ENCODE measurements at regions not wholly inside any gene's neighbourhood (a gene's known extent, or its start where the extent isn't known, plus 50 kb on each side); places are given as distances from the start of the nearest gene placed in this dataset.
"Not testable (repeated sequence)": the region's sequence is repeated elsewhere in the genome, so short reads cannot be mapped to it uniquely, and the experiment has no call there.

GRCh38 chr2:67131257-67131609, 265.9 kb upstream of the ETAA1 start:
- POLR2A ChIA-PET, result no interaction called here
- Mint-ChIP-seq H3K4me3 (no peak overlapping the region), H3K9me3 (peaks cover 1% of the 10 kb centered on the region), H3K27ac (no peak overlapping the region), H3K27me3 (no peaks in the 10 kb centered on the region), H3K4me1 (ENCODE audit: low read depth) (no peaks in the 10 kb centered on the region), H3K36me3 (ENCODE audit: low read depth) (no peaks in the 10 kb centered on the region)
- TF ChIP-seq CTCF (IDR thresholded peaks at IDR 0.05), result no peak
- CTCF ChIA-PET, result no interaction called here
- intact Hi-C loops (cut with micrococcal nuclease), result no loop called here
- ATAC-seq, result no peak
- DNase-seq, result no peak

GRCh38 chr2:67132441-67132940, 264.6 kb upstream of the ETAA1 start:
- intact Hi-C loops (cut with micrococcal nuclease); H3K4me3 Mint-ChIP-seq; H3K36me3 Mint-ChIP-seq (ENCODE audit: low read depth); CTCF ChIA-PET; DNase-seq; H3K27me3 Mint-ChIP-seq; H3K27ac Mint-ChIP-seq; H3K4me1 Mint-ChIP-seq (ENCODE audit: low read depth); ATAC-seq; H3K9me3 Mint-ChIP-seq; POLR2A ChIA-PET: not testable (repeated sequence)

GRCh38 chr2:67135208-67135607, 261.9 kb upstream of the ETAA1 start:
- Mint-ChIP-seq H3K4me3 (no peak overlapping the region), H3K4me1 (ENCODE audit: low read depth) (no peaks in the 10 kb centered on the region), H3K36me3 (ENCODE audit: low read depth) (no peaks in the 10 kb centered on the region), H3K9me3 (peaks cover 1% of the 10 kb centered on the region), H3K27ac (no peak overlapping the region), H3K27me3 (no peaks in the 10 kb centered on the region)
- ChIA-PET POLR2A (no interaction called here), CTCF (no interaction called here)
- no peak for TF ChIP-seq CTCF (IDR thresholded peaks at IDR 0.05)
- intact Hi-C loops (cut with micrococcal nuclease), result no loop called here
- no peak for DNase-seq
- ATAC-seq, result no peak

GRCh38 chr2:67137699-67138098, 259.4 kb upstream of the ETAA1 start:
- no peaks in the 10 kb centered on the region for H3K9me3 Mint-ChIP-seq
- ATAC-seq, result no peak
- H3K36me3 Mint-ChIP-seq (ENCODE audit: low read depth), result no peaks in the 10 kb centered on the region
- no peak overlapping the region for H3K27ac Mint-ChIP-seq
- CTCF ChIA-PET, result no interaction called here
- TF ChIP-seq CTCF (IDR thresholded peaks at IDR 0.05), result no peak
- POLR2A ChIA-PET, result no interaction called here
- H3K27me3 Mint-ChIP-seq, result no peaks in the 10 kb centered on the region
- H3K4me1 Mint-ChIP-seq (ENCODE audit: low read depth), result no peaks in the 10 kb centered on the region
- intact Hi-C loops (cut with micrococcal nuclease), result no loop called here
- H3K4me3 Mint-ChIP-seq, result no peak overlapping the region
- no peak for DNase-seq

- ChIA-PET CTCF (no interaction called here), POLR2A (no interaction called here)
- ATAC-seq (no peak), DNase-seq (no peak)
- Mint-ChIP-seq H3K4me3 (no peak overlapping the region), H3K27me3 (no peaks in the 10 kb centered on the region), H3K27ac (no peak overlapping the region), H3K4me1 (ENCODE audit: low read depth) (no peaks in the 10 kb centered on the region), H3K9me3 (no peaks in the 10 kb centered on the region), H3K36me3 (ENCODE audit: low read depth) (no peaks in the 10 kb centered on the region)
- intact Hi-C loops (cut with micrococcal nuclease), result no loop called here
- no peak for TF ChIP-seq CTCF (IDR thresholded peaks at IDR 0.05)
Observed at GRCh38 chr2:67142071-67142470, 255.1 kb upstream of the ETAA1 start.

GRCh38 chr2:67142741-67143140, 254.4 kb upstream of the ETAA1 start:
- no peak for TF ChIP-seq CTCF (IDR thresholded peaks at IDR 0.05)
- ChIA-PET POLR2A (no interaction called here), CTCF (no interaction called here)
- intact Hi-C loops (cut with micrococcal nuclease), result no loop called here
- no peak for DNase-seq
- no peak overlapping the region for H3K27ac Mint-ChIP-seq
- H3K9me3 Mint-ChIP-seq, result no peaks in the 10 kb centered on the region
- no peaks in the 10 kb centered on the region for H3K4me1 Mint-ChIP-seq (ENCODE audit: low read depth)
- H3K36me3 Mint-ChIP-seq (ENCODE audit: low read depth), result no peaks in the 10 kb centered on the region
- no peak for ATAC-seq
- H3K4me3 Mint-ChIP-seq, result no peak overlapping the region
- no peaks in the 10 kb centered on the region for H3K27me3 Mint-ChIP-seq

All from activated CD8-positive, alpha-beta T cell treated with anti-CD3 and anti-CD28 coated beads for 36 hours (primary cell).